GM12801 (cell line): ENCODE measurements at regions not wholly inside any gene's neighbourhood (a gene's known extent, or its start where the extent isn't known, plus 50 kb on each side); places are given as distances from the start of the nearest gene placed in this dataset.

Source experiments
- CTCF ChIP-seq: IDR thresholded peaks from one replicate; pipeline ENCODE4 v1.5.1; 2011; ENCODE audit warnings: control low read depth; ENCODE audit not compliant: insufficient read length; ENCODE audit errors: extremely low read depth

DNA sequence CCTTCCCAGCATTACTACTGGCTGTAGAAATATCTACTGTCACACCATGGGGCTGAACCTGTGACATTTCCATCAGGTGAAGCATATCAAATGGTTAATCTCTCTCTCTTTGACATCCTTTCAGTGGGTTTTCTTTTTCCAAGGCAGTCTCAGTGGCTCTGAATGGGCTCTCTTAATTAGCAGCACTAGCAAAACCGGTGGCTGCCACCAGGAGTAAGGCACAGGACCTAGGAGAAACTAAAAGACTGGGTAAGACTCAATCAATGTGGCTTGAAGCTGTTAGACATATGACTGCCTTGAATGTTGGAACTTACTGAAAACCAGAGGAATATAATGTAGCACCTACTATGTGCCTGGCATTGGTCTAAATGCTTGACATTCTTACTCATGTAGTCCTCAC lies 445.0 kb upstream of the KIF2A start:
- no peak for TF ChIP-seq CTCF

GRCh38 chr5:61866930-61867329 lies 439.1 kb upstream of the KIF2A start:
- no peak for TF ChIP-seq CTCF

GRCh38 chr5:61869333-61869732 lies 436.7 kb upstream of the KIF2A start:
- no peak for TF ChIP-seq CTCF

DNA sequence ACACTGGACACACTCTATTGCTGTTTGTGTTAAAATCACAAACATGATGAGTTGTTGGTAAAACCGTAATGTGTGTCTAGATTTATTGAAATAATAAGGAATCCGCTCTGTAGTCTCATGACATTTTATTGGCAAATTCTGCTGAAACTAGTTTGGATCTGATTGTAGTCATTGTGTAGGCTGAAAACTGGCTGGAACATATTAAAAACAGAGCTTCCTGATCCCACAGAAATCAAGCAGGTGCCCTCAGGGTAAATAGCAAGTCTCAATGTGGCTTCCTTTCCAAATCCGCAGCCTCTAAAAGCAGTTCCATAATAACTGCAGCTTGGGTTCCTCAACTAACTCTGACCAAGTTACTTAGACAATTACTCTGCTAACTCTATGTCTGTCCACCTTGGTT lies 427.5 kb upstream of the KIF2A start:
- TF ChIP-seq CTCF: no peak

DNA sequence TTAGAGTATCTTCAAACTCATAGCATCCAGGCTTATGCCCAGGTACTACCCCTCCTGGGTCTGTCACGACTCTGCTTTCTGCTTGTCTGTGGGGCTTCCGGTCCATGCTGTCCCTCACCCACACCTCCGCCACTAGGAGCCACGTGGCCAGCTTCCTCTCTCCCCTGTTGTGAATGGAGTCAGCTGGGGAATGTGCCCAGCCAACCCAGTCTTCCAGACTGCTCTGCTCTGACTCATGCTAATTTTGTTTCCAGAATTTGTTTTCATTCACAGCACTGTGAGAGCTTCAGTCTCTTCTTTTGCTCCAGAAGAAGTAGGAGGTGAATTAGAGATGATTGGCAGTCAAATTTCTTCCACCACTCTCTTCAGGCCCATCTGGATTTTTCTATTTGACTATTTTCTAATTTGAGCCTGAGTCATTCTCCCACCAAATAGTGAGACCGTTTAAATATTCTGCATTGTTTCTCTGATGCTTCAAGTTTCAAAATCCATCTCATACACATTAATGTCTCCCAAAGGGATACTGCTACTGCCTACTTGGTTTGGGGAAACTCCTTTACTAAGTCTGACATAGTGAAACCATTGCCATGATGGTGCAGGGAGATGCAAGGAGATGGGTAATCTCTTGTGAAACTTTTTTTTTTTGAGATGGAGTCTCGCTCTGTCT lies 424.1 kb upstream of the KIF2A start:
- TF ChIP-seq CTCF: no peak

GRCh38 chr5:61882901-61883500 lies 423.0 kb upstream of the KIF2A start:
- no peak for TF ChIP-seq CTCF

DNA sequence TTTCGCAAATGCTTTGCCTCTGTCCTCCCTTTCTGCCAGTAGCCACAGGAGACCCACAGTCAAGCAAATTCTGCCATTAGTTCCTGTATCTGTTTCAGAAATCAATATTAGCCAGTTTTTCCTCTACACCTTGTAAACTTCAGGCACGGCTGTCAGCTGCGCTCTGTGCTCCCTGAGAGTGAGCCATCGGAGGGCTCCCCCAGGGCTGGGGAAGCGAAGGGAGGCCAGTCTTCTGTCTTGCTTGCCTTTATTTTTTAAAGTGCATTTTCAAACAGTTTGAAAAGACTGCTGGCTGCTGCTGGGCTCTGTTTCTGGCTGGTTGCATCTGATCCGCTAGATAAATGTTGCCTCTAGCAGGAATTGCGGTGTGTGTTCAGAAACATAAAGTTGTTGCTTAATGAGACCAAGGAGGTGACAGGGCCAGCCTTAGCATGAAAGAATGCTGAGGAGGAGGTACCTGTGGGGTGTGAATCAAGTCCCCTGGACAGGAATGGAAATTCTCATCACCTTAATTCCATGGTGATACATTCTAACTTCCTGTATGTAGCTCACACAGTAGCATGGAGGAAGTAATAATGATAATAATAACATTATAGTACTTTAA lies 421.7 kb upstream of the KIF2A start:
- TF ChIP-seq CTCF: no peak
